ENCODE measurements at regions not wholly inside any gene's neighbourhood (a gene's known extent, or its start where the extent isn't known, plus 50 kb on each side); places are given as distances from the start of the nearest gene placed in this dataset.
A peak's percentile ranks its signal among the peaks of the same experiment; 100 is the strongest.

GRCh38 chr13:72293206-72293605 lies 426.2 kb upstream of the DACH1 start:
- Histone ChIP-seq H3K4me1 (ENCODE audit: insufficient read depth, low read length) (no peaks in the 10 kb centered on the region), H3K9me3 (ENCODE audit: insufficient read depth, low read length, severe bottlenecking) (peaks cover 4% of the 10 kb centered on the region), H3K79me2 (ENCODE audit: insufficient read depth, low read length) (no peaks in the 10 kb centered on the region), H3K4me2 (ENCODE audit: insufficient read depth, low read length) (no peak overlapping the region), H3K9ac (ENCODE audit: low read depth, low read length) (no peak overlapping the region), H2AFZ (ENCODE audit: low read depth, low read length) (no peak overlapping the region), H3K4me3 (ENCODE audit: low read depth in 1 of 2, low read length in 2 of 2) (no peak overlapping the region), H3K36me3 (ENCODE audit: insufficient read depth, low read length) (no peaks in the 10 kb centered on the region), H3K27me3 (ENCODE audit: insufficient read depth, low read length, poor library complexity) (no peaks in the 10 kb centered on the region), H4K20me1 (ENCODE audit: insufficient read depth, low read length) (no peaks in the 10 kb centered on the region), H3K27ac (ENCODE audit: low read length) (no peak overlapping the region)
- ATAC-seq (ENCODE audit: insufficient read depth, low read depth) (no peak), DNase-seq (no peak)
- no peak for TF ChIP-seq EZH2 (IDR thresholded peaks at IDR 0.05; ENCODE audit: borderline replicate concordance, low read depth, low read length, severe bottlenecking)

- H3K4me3 ChIP-seq (ENCODE audit: low read depth in 1 of 2, low read length in 2 of 2): no peak overlapping the region
- H3K4me1 ChIP-seq (ENCODE audit: insufficient read depth, low read length): no peaks in the 10 kb centered on the region
- H3K27ac ChIP-seq (ENCODE audit: low read length): no peak overlapping the region
- H3K36me3 ChIP-seq (ENCODE audit: insufficient read depth, low read length): no peaks in the 10 kb centered on the region
- no peaks in the 10 kb centered on the region for H4K20me1 ChIP-seq (ENCODE audit: insufficient read depth, low read length)
- peaks cover 4% of the 10 kb centered on the region for H3K9me3 ChIP-seq (ENCODE audit: insufficient read depth, low read length, severe bottlenecking)
- no peaks in the 10 kb centered on the region for H3K27me3 ChIP-seq (ENCODE audit: insufficient read depth, low read length, poor library complexity)
- ATAC-seq (ENCODE audit: insufficient read depth, low read depth) (peak; percentile 27; the same call in 1 of the 3 replicates), DNase-seq (no peak)
- H3K9ac ChIP-seq (ENCODE audit: low read depth, low read length): no peak overlapping the region
- TF ChIP-seq EZH2 (IDR thresholded peaks at IDR 0.05; ENCODE audit: borderline replicate concordance, low read depth, low read length, severe bottlenecking): no peak
- TF ChIP-seq, protein P1, sequence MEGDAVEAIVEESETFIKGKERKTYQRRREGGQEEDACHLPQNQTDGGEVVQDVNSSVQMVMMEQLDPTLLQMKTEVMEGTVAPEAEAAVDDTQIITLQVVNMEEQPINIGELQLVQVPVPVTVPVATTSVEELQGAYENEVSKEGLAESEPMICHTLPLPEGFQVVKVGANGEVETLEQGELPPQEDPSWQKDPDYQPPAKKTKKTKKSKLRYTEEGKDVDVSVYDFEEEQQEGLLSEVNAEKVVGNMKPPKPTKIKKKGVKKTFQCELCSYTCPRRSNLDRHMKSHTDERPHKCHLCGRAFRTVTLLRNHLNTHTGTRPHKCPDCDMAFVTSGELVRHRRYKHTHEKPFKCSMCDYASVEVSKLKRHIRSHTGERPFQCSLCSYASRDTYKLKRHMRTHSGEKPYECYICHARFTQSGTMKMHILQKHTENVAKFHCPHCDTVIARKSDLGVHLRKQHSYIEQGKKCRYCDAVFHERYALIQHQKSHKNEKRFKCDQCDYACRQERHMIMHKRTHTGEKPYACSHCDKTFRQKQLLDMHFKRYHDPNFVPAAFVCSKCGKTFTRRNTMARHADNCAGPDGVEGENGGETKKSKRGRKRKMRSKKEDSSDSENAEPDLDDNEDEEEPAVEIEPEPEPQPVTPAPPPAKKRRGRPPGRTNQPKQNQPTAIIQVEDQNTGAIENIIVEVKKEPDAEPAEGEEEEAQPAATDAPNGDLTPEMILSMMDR (IDR thresholded peaks at IDR 0.05; ENCODE audit: borderline replicate concordance, extremely low read depth, low read length, poor library complexity, severe bottlenecking): no peak
- H3K4me2 ChIP-seq (ENCODE audit: insufficient read depth, low read length): no peak overlapping the region
- H3K79me2 ChIP-seq (ENCODE audit: insufficient read depth, low read length): no peaks in the 10 kb centered on the region
- no peak overlapping the region for H2AFZ ChIP-seq (ENCODE audit: low read depth, low read length)
These were observed 424.1 kb upstream of the DACH1 start for GRCh38 chr13:72290962-72291681.

DNA sequence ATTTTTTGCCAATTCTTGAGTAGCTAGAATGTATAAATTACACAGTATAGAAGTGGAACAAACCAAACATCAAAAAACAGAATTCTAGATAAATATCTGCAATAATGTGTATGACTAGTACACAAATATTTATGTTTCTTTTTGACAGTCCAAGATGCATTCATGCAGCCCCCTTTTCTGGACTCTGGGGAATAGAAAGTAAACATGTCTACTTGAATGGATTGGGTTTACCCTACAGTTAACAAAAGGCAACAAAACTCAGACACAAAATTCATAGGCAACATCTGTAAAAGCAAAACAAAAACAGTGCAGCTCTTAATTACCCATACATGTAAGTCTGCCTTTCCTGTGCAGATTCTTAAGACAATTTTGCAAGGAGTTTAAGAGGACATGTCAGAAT lies 419.4 kb upstream of the DACH1 start:
- no peak for DNase-seq
- Histone ChIP-seq H3K4me2 (ENCODE audit: insufficient read depth, low read length) (no peak overlapping the region), H3K27me3 (ENCODE audit: insufficient read depth, low read length, poor library complexity) (no peaks in the 10 kb centered on the region), H3K9ac (ENCODE audit: low read depth, low read length) (no peak overlapping the region), H3K9me3 (ENCODE audit: insufficient read depth, low read length, severe bottlenecking) (peaks cover 4% of the 10 kb centered on the region), H3K79me2 (ENCODE audit: insufficient read depth, low read length) (no peaks in the 10 kb centered on the region), H3K4me3 (ENCODE audit: low read depth in 1 of 2, low read length in 2 of 2) (no peak overlapping the region), H3K36me3 (ENCODE audit: insufficient read depth, low read length) (no peaks in the 10 kb centered on the region), H3K27ac (ENCODE audit: low read length) (no peak overlapping the region), H4K20me1 (ENCODE audit: insufficient read depth, low read length) (no peaks in the 10 kb centered on the region), H3K4me1 (ENCODE audit: insufficient read depth, low read length) (no peaks in the 10 kb centered on the region), H2AFZ (ENCODE audit: low read depth, low read length) (no peak overlapping the region)
- no peak for ATAC-seq (ENCODE audit: insufficient read depth, low read depth)
- TF ChIP-seq EZH2 (IDR thresholded peaks at IDR 0.05; ENCODE audit: borderline replicate concordance, low read depth, low read length, severe bottlenecking): no peak
- TF ChIP-seq, protein P1 (IDR thresholded peaks at IDR 0.05; ENCODE audit: borderline replicate concordance, extremely low read depth, low read length, poor library complexity, severe bottlenecking): no peak

DNA sequence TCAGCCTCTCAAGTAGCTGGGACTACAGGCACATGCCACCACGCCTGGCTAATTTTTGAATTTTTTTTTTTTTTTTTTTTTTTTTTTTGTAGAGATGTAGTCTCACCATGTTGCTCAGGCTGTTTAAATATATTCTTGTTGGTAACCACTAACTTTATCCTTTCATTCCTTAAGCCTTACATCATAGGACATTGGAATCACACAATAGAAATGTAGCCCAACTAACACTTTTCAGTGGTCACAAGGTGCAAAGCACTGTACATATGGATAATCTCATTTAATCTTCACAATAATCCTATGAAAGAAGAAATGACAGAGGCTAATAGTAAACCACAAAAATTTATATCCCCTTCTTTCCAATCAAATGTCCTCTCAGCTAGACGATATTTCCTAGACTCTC lies 417.8 kb upstream of the DACH1 start:
- Histone ChIP-seq H3K4me3 (ENCODE audit: low read depth in 1 of 2, low read length in 2 of 2) (no peak overlapping the region), H3K27ac (ENCODE audit: low read length) (no peak overlapping the region), H3K79me2 (ENCODE audit: insufficient read depth, low read length) (no peaks in the 10 kb centered on the region), H3K36me3 (ENCODE audit: insufficient read depth, low read length) (no peaks in the 10 kb centered on the region), H2AFZ (ENCODE audit: low read depth, low read length) (no peak overlapping the region), H4K20me1 (ENCODE audit: insufficient read depth, low read length) (no peaks in the 10 kb centered on the region), H3K4me1 (ENCODE audit: insufficient read depth, low read length) (no peaks in the 10 kb centered on the region), H3K9me3 (ENCODE audit: insufficient read depth, low read length, severe bottlenecking) (peaks cover 4% of the 10 kb centered on the region), H3K9ac (ENCODE audit: low read depth, low read length) (no peak overlapping the region), H3K27me3 (ENCODE audit: insufficient read depth, low read length, poor library complexity) (no peaks in the 10 kb centered on the region), H3K4me2 (ENCODE audit: insufficient read depth, low read length) (no peak overlapping the region)
- TF ChIP-seq, protein P1 (IDR thresholded peaks at IDR 0.05; ENCODE audit: borderline replicate concordance, extremely low read depth, low read length, poor library complexity, severe bottlenecking): no peak
- TF ChIP-seq EZH2 (IDR thresholded peaks at IDR 0.05; ENCODE audit: borderline replicate concordance, low read depth, low read length, severe bottlenecking): no peak
- no peak for ATAC-seq (ENCODE audit: insufficient read depth, low read depth)
- DNase-seq: no peak

Measured in DND-41 (cell line).